GM12878 (cell line): ENCODE measurements at regions not wholly inside any gene's neighbourhood (a gene's known extent, or its start where the extent isn't known, plus 50 kb on each side); places are given as distances from the start of the nearest gene placed in this dataset.

ENCODE experiments used
- ASH2L ChIP-seq: fragments of 300-600, 200-600 bp; sonication (generic); IDR thresholded peaks from 2 replicates; pipeline ENCODE4 v1.6.1; 2017; ENCODE audit warnings: low read depth, mild to moderate bottlenecking, borderline replicate concordance
- BCL11A ChIP-seq: IDR thresholded peaks from 2 replicates; pipeline ENCODE4 v1.6.1; 2011; ENCODE audit warnings: low read depth, low read length
- CTCF ChIP-seq, 3 experiments: IDR thresholded peaks in 2 of 3; conservative IDR thresholded peaks in 1 of 3; 2 replicates each; pipeline ENCODE4 v1.5.1; 2011; ENCODE audit warnings: low read depth in 3 of 3, low read length in 3 of 3, mild to moderate bottlenecking in 3 of 3, control low read depth in 2 of 3, moderate library complexity in 2 of 3, inconsistent platforms in 1 of 3, mixed read lengths in 1 of 3; ENCODE audit not compliant: control insufficient read depth in 2 of 3, insufficient read depth in 1 of 3; ENCODE audit errors: extremely low read depth in 1 of 3
- ELK1 ChIP-seq: IDR thresholded peaks from 2 replicates; pipeline ENCODE4 v1.6.1; 2012; ENCODE audit warnings: low read depth, low read length, improper control_type of control experiment
- EP300 ChIP-seq, 2 experiments: fragments of 150-350 bp in 1 of 2; IDR thresholded peaks; 2 replicates each; pipeline ENCODE4 v1.6.1; 2011 to 2012; ENCODE audit warnings: low read depth in 2 of 2, low read length in 2 of 2, borderline replicate concordance in 1 of 2, improper control_type of control experiment in 1 of 2, inconsistent platforms in 1 of 2; ENCODE audit not compliant: control insufficient read depth in 1 of 2
- NBN ChIP-seq: fragments of 450-650 bp; IDR thresholded peaks from 2 replicates; pipeline ENCODE4 v1.6.1; 2016
- POLR2A ChIP-seq: IDR thresholded peaks from 2 replicates; pipeline ENCODE4 v1.6.1; 2011; ENCODE audit warnings: low read depth, mild to moderate bottlenecking, low read length
- SP1 ChIP-seq: IDR thresholded peaks from one replicate; pipeline ENCODE4 v1.6.1; 2011; ENCODE audit warnings: low read depth, low read length
- ZNF217 ChIP-seq: fragments of 450-650 bp; IDR thresholded peaks from 2 replicates; pipeline ENCODE4 v1.6.1; 2017; ENCODE audit warnings: antibody characterized with exemption, mild to moderate bottlenecking
- ZNF274 ChIP-seq: IDR thresholded peaks from one replicate; pipeline ENCODE4 v1.8.0; 2011; ENCODE audit not compliant: insufficient read length, insufficient read depth

- TF ChIP-seq ZNF274 = no peak
- TF ChIP-seq EP300 (IDR thresholded peaks at IDR 0.05; ENCODE audit: borderline replicate concordance in 1 of 2, control insufficient read depth in 1 of 2, low read depth in 2 of 2, low read length in 2 of 2) = no peak
- TF ChIP-seq NBN = no peak
- TF ChIP-seq ASH2L = no peak
- no peak for TF ChIP-seq ELK1
- peak; percentile 40 to 50 (median 43); a peak in 5 of 6 replicates for TF ChIP-seq CTCF (IDR thresholded peaks at IDR 0.05 in 2 of 3, conservative IDR thresholded peaks at IDR 0.05 in 1 of 3; ENCODE audit: control insufficient read depth in 2 of 3, extremely low read depth in 1 of 3, insufficient read depth in 1 of 3, low read depth in 3 of 3, low read length in 3 of 3)
- no peak for TF ChIP-seq POLR2A
- no peak for TF ChIP-seq SP1
- no peak for TF ChIP-seq BCL11A
- TF ChIP-seq ZNF217 = no peak
These were observed 69.9 kb upstream of the DLX2 start for GRCh38 chr2:172172513-172173173.
